ENCODE measurements at regions not wholly inside any gene's neighbourhood (a gene's known extent, or its start where the extent isn't known, plus 50 kb on each side); places are given as distances from the start of the nearest gene placed in this dataset.

GRCh38 chr6:27541212-27541932, 68.5 kb upstream of the ZNF184 start:
- peaks cover 21% of the 10 kb centered on the region for H3K27me3 Mint-ChIP-seq (ENCODE audit: low read depth)
- H3K4me1 Mint-ChIP-seq, result peaks cover 11 to 18% of the 10 kb centered on the region in 2 experiments
- no peak overlapping the region for H2BK15ac ChIP-seq (ENCODE audit: low read depth, low read length)
- no peaks in the 10 kb centered on the region for H3K9me3 ChIP-seq (ENCODE audit: control insufficient read depth, low read depth, low read length)
- no peak overlapping the region for H3T11ph ChIP-seq (ENCODE audit: low read length)
- H3K4ac ChIP-seq (ENCODE audit: low read depth, low read length), result no peak overlapping the region
- no peaks in the 10 kb centered on the region for H3K4me1 ChIP-seq (ENCODE audit: insufficient read depth, low read length)
- H3K4me2 ChIP-seq (ENCODE audit: insufficient read depth, insufficient read length, low read length), result peak overlapping the region; percentile 57
- no peaks in the 10 kb centered on the region for H3K79me2 ChIP-seq (ENCODE audit: insufficient read depth, low read length)
- H2AK5ac ChIP-seq (ENCODE audit: insufficient read length, low read length), result no peak overlapping the region
- no peak overlapping the region for H2BK5ac ChIP-seq (ENCODE audit: insufficient read length, low read length)
- TF ChIP-seq CTCF (conservative IDR thresholded peaks at IDR 0.05), result no peak
- no peak overlapping the region for H3K18ac ChIP-seq (ENCODE audit: insufficient read length, low read depth, low read length)
- no peaks in the 10 kb centered on the region; a peak in 1 of 7 replicates for H3K36me3 Mint-ChIP-seq (ENCODE audit: insufficient read depth in 1 of 3, low read depth in 3 of 3)
- no peak overlapping the region for H2BK20ac ChIP-seq (ENCODE audit: low read depth, low read length, poor library complexity, severe bottlenecking)
- H3K4me3 Mint-ChIP-seq, result peak overlapping the region; percentile 46 to 72
- no peak overlapping the region for H2AFZ ChIP-seq (ENCODE audit: low read length)
- H4K5ac ChIP-seq (ENCODE audit: insufficient read length, low read depth, low read length), result no peak overlapping the region
- H4K8ac ChIP-seq (replicated peaks; ENCODE audit: insufficient read length, low read depth, low read length), result no peak overlapping the region
- H3K27ac Mint-ChIP-seq, result no peak overlapping the region
- no peaks in the 10 kb centered on the region for H3K27me3 ChIP-seq (ENCODE audit: insufficient read depth, low read length)
- no CpG with 5 or more reads among the region's 15 CpGs for WGBS (ENCODE audit: extremely low coverage, insufficient read length, low lambda C conversion rate)
- H3K79me1 ChIP-seq (ENCODE audit: insufficient read depth, low read depth, low read length, poor library complexity, severe bottlenecking), result no peaks in the 10 kb centered on the region
- no peaks in the 10 kb centered on the region; a peak in 1 of 5 replicates for H3K9me3 Mint-ChIP-seq
- no peak overlapping the region for H3K14ac ChIP-seq (ENCODE audit: insufficient read depth, low read length)
- peak; percentile 60 for DNase-seq
- H3K56ac ChIP-seq (ENCODE audit: insufficient read length, low read depth, low read length), result no peak overlapping the region
- no peak overlapping the region for H2BK120ac ChIP-seq (ENCODE audit: low read depth, low read length, poor library complexity, severe bottlenecking)
- no peak overlapping the region for H2BK12ac ChIP-seq (ENCODE audit: insufficient read length, low read depth, low read length)
- peaks cover 9% of the 10 kb centered on the region for H3K23me2 ChIP-seq (ENCODE audit: insufficient read length, low read depth, low read length, poor library complexity, severe bottlenecking)
- no peak overlapping the region for H3K23ac ChIP-seq (ENCODE audit: insufficient read length, low read depth, low read length)
- H4K91ac ChIP-seq (ENCODE audit: insufficient read length, low read depth, low read length), result no peak overlapping the region
- no peak overlapping the region for H3K27ac ChIP-seq (ENCODE audit: insufficient read length, low read depth, low read length)
- no peaks in the 10 kb centered on the region for H4K20me1 ChIP-seq (ENCODE audit: control insufficient read depth, insufficient read depth, insufficient read length)
- no peak overlapping the region for H3K9ac ChIP-seq (ENCODE audit: extremely low read depth, insufficient read length, low read length)
